Endothelial cell (in vitro differentiated cells): ENCODE measurements at regions not wholly inside any gene's neighbourhood (a gene's known extent, or its start where the extent isn't known, plus 50 kb on each side); places are given as distances from the start of the nearest gene placed in this dataset.

Experiments used
- DNase-seq: peaks from one replicate; pipeline ENCODE4 v3.0.0; 2021; ENCODE audit warnings: low spot score
- H3K27ac Mint-ChIP-seq: one replicate; pipeline ENCODE4 v1.8.0; 2021; ENCODE audit warnings: mixed read lengths, inconsistent platforms; ENCODE audit not compliant: unreplicated experiment
- H3K27me3 Mint-ChIP-seq: one replicate; pipeline ENCODE4 v1.8.0; 2021; ENCODE audit warnings: mild to moderate bottlenecking, moderate library complexity, mixed read lengths, inconsistent platforms; ENCODE audit not compliant: unreplicated experiment
- H3K36me3 Mint-ChIP-seq: one replicate; pipeline ENCODE4 v1.8.0; 2021; ENCODE audit warnings: mild to moderate bottlenecking, low read depth, mixed read lengths, inconsistent platforms; ENCODE audit not compliant: unreplicated experiment
- H3K4me1 Mint-ChIP-seq: one replicate; pipeline ENCODE4 v1.8.0; 2021; ENCODE audit warnings: mild to moderate bottlenecking, mixed read lengths, inconsistent platforms; ENCODE audit not compliant: unreplicated experiment
- H3K4me3 Mint-ChIP-seq: one replicate; pipeline ENCODE4 v1.8.0; 2021; ENCODE audit warnings: mild to moderate bottlenecking, mixed read lengths, inconsistent platforms; ENCODE audit not compliant: unreplicated experiment
- H3K9me3 Mint-ChIP-seq: one replicate; pipeline ENCODE4 v1.8.0; 2021; ENCODE audit warnings: mixed read lengths, inconsistent platforms; ENCODE audit not compliant: unreplicated experiment
- CTCF ChIP-seq: fragments of 200-600 bp; sonication (generic); IDR thresholded peaks from one replicate; pipeline ENCODE4 v1.5.0; 2021; ENCODE audit warnings: antibody characterized with exemption; ENCODE audit not compliant: unreplicated experiment

- no peaks in the 10 kb centered on the region for H3K27me3 Mint-ChIP-seq
- TF ChIP-seq CTCF = peak; percentile 31
- H3K27ac Mint-ChIP-seq = no peak overlapping the region
- H3K4me3 Mint-ChIP-seq = no peak overlapping the region
- H3K4me1 Mint-ChIP-seq = no peaks in the 10 kb centered on the region
- H3K9me3 Mint-ChIP-seq = no peaks in the 10 kb centered on the region
- no peaks in the 10 kb centered on the region for H3K36me3 Mint-ChIP-seq
- DNase-seq = no peak
These were observed 199.5 kb upstream of the RGPD4 start for GRCh38 chr2:107627164-107627563.

GRCh38 chr2:107627926-107628325 lies 198.8 kb upstream of the RGPD4 start:
- no peak overlapping the region for H3K27ac Mint-ChIP-seq
- no peak for DNase-seq
- H3K9me3 Mint-ChIP-seq = no peaks in the 10 kb centered on the region
- H3K36me3 Mint-ChIP-seq = no peaks in the 10 kb centered on the region
- no peak for TF ChIP-seq CTCF
- H3K4me1 Mint-ChIP-seq = no peaks in the 10 kb centered on the region
- no peaks in the 10 kb centered on the region for H3K27me3 Mint-ChIP-seq
- no peak overlapping the region for H3K4me3 Mint-ChIP-seq

- no peaks in the 10 kb centered on the region for H3K27me3 Mint-ChIP-seq
- DNase-seq = no peak
- H3K27ac Mint-ChIP-seq = no peak overlapping the region
- TF ChIP-seq CTCF = no peak
- no peaks in the 10 kb centered on the region for H3K4me1 Mint-ChIP-seq
- no peaks in the 10 kb centered on the region for H3K9me3 Mint-ChIP-seq
- no peaks in the 10 kb centered on the region for H3K36me3 Mint-ChIP-seq
- H3K4me3 Mint-ChIP-seq = no peak overlapping the region
These were observed 193.0 kb upstream of the RGPD4 start for GRCh38 chr2:107633580-107634147.

- Mint-ChIP-seq H3K36me3 (no peaks in the 10 kb centered on the region), H3K27me3 (no peaks in the 10 kb centered on the region), H3K4me1 (no peaks in the 10 kb centered on the region), H3K4me3 (no peak overlapping the region), H3K9me3 (no peaks in the 10 kb centered on the region), H3K27ac (no peak overlapping the region)
- TF ChIP-seq CTCF = no peak
- DNase-seq = no peak
These were observed 192.5 kb upstream of the RGPD4 start for GRCh38 chr2:107634172-107634571.

GRCh38 chr2:107635883-107636282 lies 190.8 kb upstream of the RGPD4 start:
- no peaks in the 10 kb centered on the region for H3K9me3 Mint-ChIP-seq

More at GRCh38 chr2:107635883-107636282, 190.8 kb upstream of the RGPD4 start:
- Mint-ChIP-seq H3K27ac (no peak overlapping the region), H3K36me3 (no peaks in the 10 kb centered on the region), H3K4me1 (no peaks in the 10 kb centered on the region), H3K27me3 (no peaks in the 10 kb centered on the region), H3K4me3 (no peak overlapping the region)
- DNase-seq = no peak
- TF ChIP-seq CTCF = no peak
